HG03025 (cell line): ENCODE measurements at regions not wholly inside any gene's neighbourhood (a gene's known extent, or its start where the extent isn't known, plus 50 kb on each side); places are given as distances from the start of the nearest gene placed in this dataset.
"Not testable (repeated sequence)": the region's sequence is repeated elsewhere in the genome, so short reads cannot be mapped to it uniquely, and the experiment has no call there.

Experiments used
- ATAC-seq: cut with Tn5 transposase; IDR thresholded peaks from one replicate; pipeline ENCODE4 v1.9.1; 2021; ENCODE audit warnings: mild to moderate bottlenecking, moderate library complexity; ENCODE audit not compliant: unreplicated experiment, low FRiP score

GRCh38 chr9:108039493-108039892, 549.9 kb upstream of the KLF4 start:
- ATAC-seq: no peak

- no peak for ATAC-seq
Observed at GRCh38 chr9:108039012-108039411, 549.4 kb upstream of the KLF4 start.

GRCh38 chr9:108035487-108035886, 545.9 kb upstream of the KLF4 start:
- no peak for ATAC-seq

- ATAC-seq: no peak
Observed at GRCh38 chr9:108033976-108034964, 544.7 kb upstream of the KLF4 start.

GRCh38 chr9:108032079-108032478, 542.5 kb upstream of the KLF4 start:
- ATAC-seq: not testable (repeated sequence)

- ATAC-seq: not testable (repeated sequence)
Observed at GRCh38 chr9:108031221-108031620, 541.7 kb upstream of the KLF4 start.

- not testable (repeated sequence) for ATAC-seq
Observed at GRCh38 chr9:108026718-108027117, 537.1 kb upstream of the KLF4 start.

GRCh38 chr9:108024604-108025003, 535.0 kb upstream of the KLF4 start:
- no peak for ATAC-seq

- no peak for ATAC-seq
Observed at GRCh38 chr9:108022246-108022935, 532.8 kb upstream of the KLF4 start.

- ATAC-seq: no peak
Observed at GRCh38 chr9:108021096-108021710, 531.6 kb upstream of the KLF4 start.

GRCh38 chr9:108019821-108020220, 530.3 kb upstream of the KLF4 start:
- no peak for ATAC-seq

- ATAC-seq: no peak
Observed at GRCh38 chr9:108017671-108018070, 528.1 kb upstream of the KLF4 start.

GRCh38 chr9:108016446-108016845, 526.9 kb upstream of the KLF4 start:
- ATAC-seq: no peak

- no peak for ATAC-seq
Observed at GRCh38 chr9:108015690-108016089, 526.1 kb upstream of the KLF4 start.

- no peak for ATAC-seq
Observed at GRCh38 chr9:108014353-108014752, 524.8 kb upstream of the KLF4 start.

- ATAC-seq: no peak
Observed at GRCh38 chr9:108012886-108013665, 523.5 kb upstream of the KLF4 start.

GRCh38 chr9:108012405-108012804, 522.8 kb upstream of the KLF4 start:
- no peak for ATAC-seq

- no peak for ATAC-seq
Observed at GRCh38 chr9:108003526-108003925, 514.0 kb upstream of the KLF4 start.

GRCh38 chr9:108002371-108002956, 512.9 kb upstream of the KLF4 start:
- no peak for ATAC-seq

GRCh38 chr9:108001237-108001636, 511.7 kb upstream of the KLF4 start:
- ATAC-seq: no peak
